ENCODE measurements at regions not wholly inside any gene's neighbourhood (a gene's known extent, or its start where the extent isn't known, plus 50 kb on each side); places are given as distances from the start of the nearest gene placed in this dataset.

GRCh38 chr1:218524526-218524925 lies 179.4 kb downstream of the TGFB2 start:
- DNase-seq (ENCODE audit: low read depth): no peak
- in situ Hi-C loops (cut with HindIII; ENCODE audit: low pct_unique_long_range_greater_than_20kb, low sequenced_read_pairs): no loop called here

DNA sequence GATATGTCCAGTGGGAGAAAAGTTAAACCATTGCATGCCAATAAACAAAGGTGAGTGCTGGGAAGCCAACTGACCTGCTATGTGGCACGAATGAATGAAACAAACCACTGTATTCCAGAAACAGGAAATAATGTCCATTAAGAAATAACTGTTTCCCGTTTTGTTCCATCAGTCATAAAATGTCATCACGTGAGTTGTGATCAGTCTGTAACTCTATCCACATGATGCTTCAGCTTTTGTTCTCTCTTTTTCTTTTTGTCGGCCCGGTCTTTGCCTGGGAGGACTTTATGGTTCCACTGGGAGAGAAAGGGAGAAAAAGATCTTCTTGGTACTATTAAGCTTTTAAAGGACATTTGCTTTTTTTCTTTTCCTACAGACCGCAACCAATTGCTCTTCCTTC lies 179.9 kb downstream of the TGFB2 start:
- in situ Hi-C loops (cut with HindIII; ENCODE audit: low pct_unique_long_range_greater_than_20kb, low sequenced_read_pairs): no loop called here

DNA sequence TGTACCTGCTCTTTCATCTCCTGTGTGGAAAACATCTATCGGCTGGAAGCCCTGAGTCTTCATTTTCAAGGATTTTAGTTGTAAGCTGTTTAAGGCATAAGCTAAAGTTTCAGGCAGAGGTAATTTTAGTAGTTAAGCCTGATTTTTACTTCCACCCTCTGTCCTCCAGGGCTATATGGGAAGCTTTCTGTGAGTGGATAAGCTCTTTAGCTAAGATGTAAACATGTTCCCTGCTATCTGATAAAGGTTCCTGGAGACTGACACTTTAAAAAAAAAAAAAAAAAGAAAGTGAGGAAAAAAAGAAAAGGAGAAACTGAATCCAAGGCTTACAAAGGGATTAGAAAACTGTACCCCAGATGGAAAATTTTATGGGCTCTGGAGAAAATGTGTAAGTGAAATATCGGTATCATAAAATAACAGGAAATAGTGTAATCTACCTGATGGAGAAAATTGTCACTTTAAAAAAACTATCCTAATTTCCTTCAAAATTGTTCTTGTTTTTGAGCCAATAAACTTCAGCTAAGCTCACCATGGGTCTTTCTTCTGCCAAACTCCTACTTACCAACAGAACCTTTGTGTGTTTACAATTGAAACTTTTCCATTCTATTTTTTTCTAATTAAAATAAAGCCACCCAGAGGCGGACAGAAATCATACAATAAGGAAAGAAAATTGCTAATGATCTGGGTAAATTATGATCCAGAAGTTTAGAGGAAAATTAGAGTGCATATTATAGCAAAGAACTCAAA lies 180.5 kb downstream of the TGFB2 start:
- in situ Hi-C loops (cut with HindIII; ENCODE audit: low pct_unique_long_range_greater_than_20kb, low sequenced_read_pairs): no loop called here
- DNase-seq (ENCODE audit: low read depth): no peak

More for the DNA sequence above, 179.9 kb downstream of the TGFB2 start:
- DNase-seq (ENCODE audit: low read depth): no peak

GRCh38 chr1:218526198-218526580 lies 181.1 kb downstream of the TGFB2 start:
- DNase-seq (ENCODE audit: low read depth): no peak
- in situ Hi-C loops (cut with HindIII; ENCODE audit: low pct_unique_long_range_greater_than_20kb, low sequenced_read_pairs): no loop called here

GRCh38 chr1:218527737-218528136 lies 182.6 kb downstream of the TGFB2 start:
- DNase-seq (ENCODE audit: low read depth): no peak
- in situ Hi-C loops (cut with HindIII; ENCODE audit: low pct_unique_long_range_greater_than_20kb, low sequenced_read_pairs): no loop called here

GRCh38 chr1:218529646-218530300 lies 184.6 kb downstream of the TGFB2 start:
- DNase-seq (ENCODE audit: low read depth): no peak
- in situ Hi-C loops (cut with HindIII; ENCODE audit: low pct_unique_long_range_greater_than_20kb, low sequenced_read_pairs): no loop called here

- in situ Hi-C loops (cut with HindIII; ENCODE audit: low pct_unique_long_range_greater_than_20kb, low sequenced_read_pairs): no loop called here
Measured at GRCh38 chr1:218531936-218532335, 186.8 kb downstream of the TGFB2 start.

GRCh38 chr1:218536296-218536986 lies 191.3 kb downstream of the TGFB2 start:
- in situ Hi-C loops (cut with HindIII; ENCODE audit: low pct_unique_long_range_greater_than_20kb, low sequenced_read_pairs): no loop called here
- DNase-seq (ENCODE audit: low read depth): no peak

More at GRCh38 chr1:218531936-218532335, 186.8 kb downstream of the TGFB2 start:
- no peak for DNase-seq (ENCODE audit: low read depth)

- in situ Hi-C loops (cut with HindIII; ENCODE audit: low pct_unique_long_range_greater_than_20kb, low sequenced_read_pairs): no loop called here
- DNase-seq (ENCODE audit: low read depth): no peak
Measured at GRCh38 chr1:218537122-218537913, 192.2 kb downstream of the TGFB2 start.

DNA sequence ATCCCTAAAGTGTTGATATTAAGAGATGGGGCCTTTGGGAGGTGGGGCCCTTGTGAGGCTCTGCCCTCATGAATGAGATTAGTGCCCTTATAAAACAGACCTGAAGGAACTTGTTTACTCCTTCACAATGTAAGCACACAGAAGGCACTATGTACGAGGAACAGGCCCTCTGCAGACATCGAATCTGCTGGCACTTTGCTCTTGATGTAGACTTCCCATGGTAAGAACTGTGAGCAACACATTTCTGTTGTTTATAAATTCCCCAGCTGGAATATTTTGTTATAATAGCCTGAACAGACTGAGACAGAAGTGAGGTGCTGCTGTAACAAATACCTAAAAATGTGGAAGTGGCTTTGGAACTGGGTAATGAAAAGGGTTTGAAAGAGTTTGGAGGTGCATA lies 193.2 kb downstream of the TGFB2 start:
- in situ Hi-C loops (cut with HindIII; ENCODE audit: low pct_unique_long_range_greater_than_20kb, low sequenced_read_pairs): no loop called here
- DNase-seq (ENCODE audit: low read depth): no peak

GRCh38 chr1:218546314-218546713 lies 201.2 kb downstream of the TGFB2 start:
- no peak for DNase-seq (ENCODE audit: low read depth)

DNA sequence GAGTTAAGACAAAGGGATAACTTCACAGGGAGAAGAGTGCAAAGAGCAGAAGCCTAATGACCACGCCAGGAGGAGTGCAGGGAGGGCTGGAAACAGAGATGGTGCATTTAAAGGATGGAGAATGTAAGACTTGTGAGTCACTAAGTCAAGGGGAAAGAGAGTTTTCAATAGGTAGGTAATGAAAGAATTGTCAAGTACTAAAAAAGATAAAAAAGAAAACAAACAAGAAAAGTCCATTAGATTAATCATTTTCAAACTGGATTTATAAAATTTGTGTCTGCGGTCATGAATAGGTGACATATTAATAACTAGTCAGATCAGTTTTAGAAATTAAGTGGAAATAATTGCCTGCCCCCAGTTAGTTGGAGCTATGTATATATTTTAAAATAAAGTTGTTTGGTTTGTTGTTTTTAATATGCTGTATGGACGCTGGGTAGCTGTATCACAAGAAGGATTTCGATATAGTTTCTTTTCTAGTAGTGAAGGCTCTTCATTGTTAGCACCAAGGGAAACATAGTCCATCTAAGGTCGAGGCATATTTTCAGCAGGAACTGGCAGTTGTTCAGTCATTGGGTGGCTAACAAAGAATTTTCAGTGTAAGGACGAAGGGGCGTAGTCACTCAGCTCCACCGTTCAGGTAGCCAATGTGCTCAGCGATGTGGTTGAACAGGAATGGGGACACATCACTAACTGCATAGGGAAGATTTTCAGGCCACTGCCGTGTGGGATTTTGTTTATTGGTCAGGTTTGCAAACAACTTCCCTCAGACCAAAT lies 203.0 kb downstream of the TGFB2 start:
- in situ Hi-C loops (cut with HindIII; ENCODE audit: low pct_unique_long_range_greater_than_20kb, low sequenced_read_pairs): no loop called here
- peak; percentile 84 for DNase-seq (ENCODE audit: low read depth)

More at GRCh38 chr1:218546314-218546713, 201.2 kb downstream of the TGFB2 start:
- in situ Hi-C loops (cut with HindIII; ENCODE audit: low pct_unique_long_range_greater_than_20kb, low sequenced_read_pairs): no loop called here

- in situ Hi-C loops (cut with HindIII; ENCODE audit: low pct_unique_long_range_greater_than_20kb, low sequenced_read_pairs): no loop called here
- DNase-seq (ENCODE audit: low read depth): no peak
Measured at GRCh38 chr1:218548764-218549163, 203.6 kb downstream of the TGFB2 start.

DNA sequence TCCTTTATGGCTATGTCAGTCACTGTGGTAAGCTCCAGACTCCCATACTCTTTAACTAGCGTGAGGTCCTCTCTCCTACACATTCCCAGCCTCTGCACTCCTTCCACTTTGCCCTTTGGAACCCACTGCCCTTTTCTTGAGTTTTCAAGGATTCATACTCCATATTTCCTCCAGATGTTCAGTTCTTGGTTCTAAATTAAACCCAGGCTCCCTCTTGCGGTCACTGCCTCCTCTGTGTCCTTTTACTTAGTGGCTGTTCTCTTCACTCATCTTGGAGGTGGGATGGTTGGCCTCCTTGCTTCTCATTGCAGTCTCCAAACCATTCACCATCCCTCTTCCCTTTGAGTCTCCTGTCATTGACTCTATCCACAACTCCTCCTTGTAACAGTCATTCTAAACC lies 208.1 kb downstream of the TGFB2 start:
- no peak for DNase-seq (ENCODE audit: low read depth)
- in situ Hi-C loops (cut with HindIII; ENCODE audit: low pct_unique_long_range_greater_than_20kb, low sequenced_read_pairs): no loop called here

DNA sequence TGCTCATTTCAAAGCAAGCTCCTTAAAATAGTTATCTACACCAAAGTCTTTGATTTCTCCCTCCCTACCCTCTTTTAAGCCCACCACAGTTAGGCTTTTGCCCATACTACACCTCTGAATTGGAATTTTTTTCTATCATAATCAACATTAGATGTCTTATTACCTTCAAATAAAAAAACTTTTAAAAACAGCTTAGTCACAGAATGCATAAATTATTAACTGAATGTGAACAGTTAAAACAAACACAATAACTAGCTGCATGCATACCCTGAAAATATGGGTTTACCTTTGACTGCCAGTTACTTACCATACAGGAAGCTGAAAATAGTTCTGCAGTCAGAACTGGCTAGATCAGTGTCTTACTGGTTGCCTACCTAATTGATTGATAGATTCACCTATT lies 210.9 kb downstream of the TGFB2 start:
- peak; percentile 79 for DNase-seq (ENCODE audit: low read depth)

GRCh38 chr1:218557731-218558130 lies 212.6 kb downstream of the TGFB2 start:
- in situ Hi-C loops (cut with HindIII; ENCODE audit: low pct_unique_long_range_greater_than_20kb, low sequenced_read_pairs): no loop called here
- DNase-seq (ENCODE audit: low read depth): peak; percentile 31

More for the DNA sequence above, 210.9 kb downstream of the TGFB2 start:
- in situ Hi-C loops (cut with HindIII; ENCODE audit: low pct_unique_long_range_greater_than_20kb, low sequenced_read_pairs): no loop called here

- DNase-seq (ENCODE audit: low read depth): no peak
- in situ Hi-C loops (cut with HindIII; ENCODE audit: low pct_unique_long_range_greater_than_20kb, low sequenced_read_pairs): no loop called here
Measured at GRCh38 chr1:218558271-218558810, 213.2 kb downstream of the TGFB2 start.

GRCh38 chr1:218565377-218565776 lies 220.2 kb downstream of the TGFB2 start:
- in situ Hi-C loops (cut with HindIII; ENCODE audit: low pct_unique_long_range_greater_than_20kb, low sequenced_read_pairs): no loop called here
- peak; percentile 84 for DNase-seq (ENCODE audit: low read depth)
